ENCODE measurements at regions not wholly inside any gene's neighbourhood (a gene's known extent, or its start where the extent isn't known, plus 50 kb on each side); places are given as distances from the start of the nearest gene placed in this dataset.

GRCh38 chr11:101797335-101797734 lies 117.5 kb upstream of the CEP126 start (continued):
- TF ChIP-seq CTCF (IDR thresholded peaks at IDR 0.05; ENCODE audit: control extremely low read depth in 1 of 3, insufficient read depth in 1 of 3, low read depth in 1 of 3, low read length in 3 of 3) = no peak
- TF ChIP-seq RFX5 (IDR thresholded peaks at IDR 0.05; ENCODE audit: borderline replicate concordance, low read depth, low read length) = no peak
- TF ChIP-seq PHF8 (conservative IDR thresholded peaks at IDR 0.05; ENCODE audit: low read depth, low read length) = no peak
- TF ChIP-seq BRCA1 (IDR thresholded peaks at IDR 0.05; ENCODE audit: low read depth, low read length) = no peak
- TF ChIP-seq JUN (IDR thresholded peaks at IDR 0.05; ENCODE audit: low read depth, low read length) = no peak
